Fibroblast of lung (primary cell): ENCODE measurements at regions not wholly inside any gene's neighbourhood (a gene's known extent, or its start where the extent isn't known, plus 50 kb on each side); places are given as distances from the start of the nearest gene placed in this dataset.

ENCODE experiments used
- EZH2 ChIP-seq: IDR thresholded peaks from 2 replicates; pipeline ENCODE4 v1.5.1; 2012; ENCODE audit warnings: low read length, control low read depth, mild to moderate bottlenecking; ENCODE audit errors: missing control alignments
- TF ChIP-seq, protein P1 (sequence below), 2 donors: IDR thresholded peaks in 1 of 2; conservative IDR thresholded peaks in 1 of 2; 1 replicate in 1 of 2; 2 replicates in 1 of 2; pipeline ENCODE4 v1.5.1; 2011 to 2012; ENCODE audit warnings: low read length in 2 of 2, control low read depth in 1 of 2, inconsistent platforms in 1 of 2, low read depth in 1 of 2, mild to moderate bottlenecking in 1 of 2

DNA sequence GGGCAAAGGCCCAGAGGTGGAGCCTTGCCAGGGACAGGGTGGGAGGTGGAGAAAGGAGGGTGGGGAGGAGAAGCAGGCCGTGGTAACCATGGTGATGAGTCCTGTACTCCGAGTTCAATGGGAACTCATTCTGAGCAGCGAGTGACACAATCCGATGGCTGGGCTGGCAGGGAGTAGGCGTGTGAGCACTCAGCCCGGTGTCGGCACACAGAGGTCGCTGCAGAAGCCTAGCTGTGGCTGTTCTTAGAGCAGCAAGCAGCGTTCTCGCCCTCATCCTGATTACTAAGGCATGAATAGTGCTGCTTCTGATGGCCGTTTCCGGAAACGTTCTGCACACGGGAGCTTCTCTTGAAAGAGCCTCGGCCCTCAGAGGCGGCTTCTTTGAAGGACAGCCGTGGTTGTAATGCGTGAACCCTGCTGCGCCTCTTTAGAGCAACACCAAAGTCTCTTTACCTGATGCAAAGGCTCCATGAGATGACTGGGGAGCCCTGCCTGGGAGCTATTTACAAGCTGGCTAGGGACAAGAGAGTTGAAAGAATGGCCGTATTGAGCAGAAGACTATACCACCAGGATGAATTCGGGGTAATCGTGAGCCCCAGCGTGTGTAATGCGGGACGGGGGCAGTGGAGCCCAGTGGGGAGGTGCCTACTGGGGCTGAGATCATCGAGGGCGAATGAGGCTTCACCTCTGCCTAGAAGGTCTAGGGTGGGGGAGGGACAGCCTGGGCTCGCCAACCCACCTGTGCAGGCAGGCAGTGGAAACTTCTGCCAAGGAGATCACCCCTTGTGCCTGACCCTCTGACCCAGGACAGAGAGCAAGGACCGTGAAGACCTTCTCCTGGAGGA lies 72.8 kb upstream of the PAX7 start:
- TF ChIP-seq EZH2: no peak
- TF ChIP-seq, protein P1, sequence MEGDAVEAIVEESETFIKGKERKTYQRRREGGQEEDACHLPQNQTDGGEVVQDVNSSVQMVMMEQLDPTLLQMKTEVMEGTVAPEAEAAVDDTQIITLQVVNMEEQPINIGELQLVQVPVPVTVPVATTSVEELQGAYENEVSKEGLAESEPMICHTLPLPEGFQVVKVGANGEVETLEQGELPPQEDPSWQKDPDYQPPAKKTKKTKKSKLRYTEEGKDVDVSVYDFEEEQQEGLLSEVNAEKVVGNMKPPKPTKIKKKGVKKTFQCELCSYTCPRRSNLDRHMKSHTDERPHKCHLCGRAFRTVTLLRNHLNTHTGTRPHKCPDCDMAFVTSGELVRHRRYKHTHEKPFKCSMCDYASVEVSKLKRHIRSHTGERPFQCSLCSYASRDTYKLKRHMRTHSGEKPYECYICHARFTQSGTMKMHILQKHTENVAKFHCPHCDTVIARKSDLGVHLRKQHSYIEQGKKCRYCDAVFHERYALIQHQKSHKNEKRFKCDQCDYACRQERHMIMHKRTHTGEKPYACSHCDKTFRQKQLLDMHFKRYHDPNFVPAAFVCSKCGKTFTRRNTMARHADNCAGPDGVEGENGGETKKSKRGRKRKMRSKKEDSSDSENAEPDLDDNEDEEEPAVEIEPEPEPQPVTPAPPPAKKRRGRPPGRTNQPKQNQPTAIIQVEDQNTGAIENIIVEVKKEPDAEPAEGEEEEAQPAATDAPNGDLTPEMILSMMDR (conservative IDR thresholded peaks at IDR 0.05 in 1 of 2, IDR thresholded peaks at IDR 0.05 in 1 of 2; ENCODE audit: low read depth in 1 of 2, low read length in 2 of 2): no peak
